Ectodermal cell (in vitro differentiated cells): ENCODE measurements at regions not wholly inside any gene's neighbourhood (a gene's known extent, or its start where the extent isn't known, plus 50 kb on each side); places are given as distances from the start of the nearest gene placed in this dataset.

Experiments
- H3K27ac ChIP-seq: 2 replicates; pipeline ENCODE4 v1.7.0; 2013; ENCODE audit warnings: mild to moderate bottlenecking, low read depth, low read length; ENCODE audit not compliant: insufficient read depth, poor library complexity, severe bottlenecking
- H3K27me3 ChIP-seq: 2 replicates; pipeline ENCODE4 v1.7.0; 2013; ENCODE audit warnings: mild to moderate bottlenecking, low read length; ENCODE audit not compliant: insufficient read depth, control insufficient read depth, poor library complexity, severe bottlenecking
- H3K36me3 ChIP-seq: one replicate; pipeline ENCODE4 v1.7.0; 2013; ENCODE audit warnings: low read length; ENCODE audit not compliant: control insufficient read depth, insufficient read depth
- H3K4me1 ChIP-seq: one replicate; pipeline ENCODE4 v1.7.0; 2013; ENCODE audit warnings: low read length; ENCODE audit not compliant: control insufficient read depth, insufficient read depth
- H3K4me3 ChIP-seq: 2 replicates; pipeline ENCODE4 v1.7.0; 2013; ENCODE audit warnings: low read depth, low read length, control low read depth; ENCODE audit not compliant: insufficient read depth
- H3K9me3 ChIP-seq: 2 replicates; pipeline ENCODE4 v1.7.0; 2013; ENCODE audit warnings: mild to moderate bottlenecking, low read length, moderate library complexity; ENCODE audit not compliant: control insufficient read depth
- WGBS, 2 experiments: methylation state at CpG; one replicate each; pipeline ENCODE4 v1.1.7; 2013; ENCODE audit warnings: missing lambda C conversion rate in 2 of 2; 5-methylcytosine and 5-hydroxymethylcytosine counted together

GRCh38 chr7:125636320-125636962, 706.8 kb upstream of the POT1 start:
- no peaks in the 10 kb centered on the region for H3K27me3 ChIP-seq
- H3K36me3 ChIP-seq = no peaks in the 10 kb centered on the region
- H3K27ac ChIP-seq = no peak overlapping the region
- no peaks in the 10 kb centered on the region for H3K9me3 ChIP-seq
- no peaks in the 10 kb centered on the region for H3K4me1 ChIP-seq
- no peak overlapping the region for H3K4me3 ChIP-seq

- WGBS, 2 experiments = 91% methylated on average over 2 of the region's 2 CpGs
- no peak overlapping the region for H3K27ac ChIP-seq
- no peaks in the 10 kb centered on the region for H3K36me3 ChIP-seq
- no peak overlapping the region for H3K4me3 ChIP-seq
- no peaks in the 10 kb centered on the region for H3K27me3 ChIP-seq
- H3K9me3 ChIP-seq = no peaks in the 10 kb centered on the region
- H3K4me1 ChIP-seq = no peaks in the 10 kb centered on the region
These were observed 688.9 kb upstream of the POT1 start for GRCh38 chr7:125618516-125618915.

GRCh38 chr7:125611582-125611981, 682.0 kb upstream of the POT1 start:
- Histone ChIP-seq H3K9me3 (no peaks in the 10 kb centered on the region), H3K27ac (no peak overlapping the region), H3K4me3 (no peak overlapping the region), H3K36me3 (no peaks in the 10 kb centered on the region), H3K27me3 (no peaks in the 10 kb centered on the region), H3K4me1 (no peaks in the 10 kb centered on the region)

- no peaks in the 10 kb centered on the region for H3K36me3 ChIP-seq
- no peak overlapping the region for H3K4me3 ChIP-seq
- no peaks in the 10 kb centered on the region for H3K9me3 ChIP-seq
- H3K4me1 ChIP-seq = no peaks in the 10 kb centered on the region
- H3K27me3 ChIP-seq = no peaks in the 10 kb centered on the region
- WGBS, 2 experiments = 82 to 87% methylated on average over 3 of the region's 3 CpGs
- H3K27ac ChIP-seq = no peak overlapping the region
These were observed 677.0 kb upstream of the POT1 start for GRCh38 chr7:125606671-125607070.

- Histone ChIP-seq H3K4me3 (no peak overlapping the region), H3K27me3 (no peaks in the 10 kb centered on the region), H3K9me3 (no peaks in the 10 kb centered on the region), H3K27ac (no peak overlapping the region), H3K4me1 (no peaks in the 10 kb centered on the region), H3K36me3 (no peaks in the 10 kb centered on the region)
- 94% methylated on average over 2 of the region's 2 CpGs; no CpG with 5 or more reads in 1 of the 2 experiments for WGBS, 2 experiments
These were observed 675.6 kb upstream of the POT1 start for GRCh38 chr7:125605241-125605640.

GRCh38 chr7:125602441-125602840, 672.8 kb upstream of the POT1 start:
- no peak overlapping the region for H3K4me3 ChIP-seq
- H3K27ac ChIP-seq = no peak overlapping the region
- WGBS, 2 experiments = 80% methylated on average over 1 of the region's 1 CpG; no CpG with 5 or more reads in 1 of the 2 experiments
- no peaks in the 10 kb centered on the region for H3K9me3 ChIP-seq
- H3K4me1 ChIP-seq = no peaks in the 10 kb centered on the region
- H3K36me3 ChIP-seq = no peaks in the 10 kb centered on the region
- H3K27me3 ChIP-seq = no peaks in the 10 kb centered on the region

GRCh38 chr7:125599387-125599786, 669.8 kb upstream of the POT1 start:
- H3K4me1 ChIP-seq = no peaks in the 10 kb centered on the region
- H3K4me3 ChIP-seq = no peak overlapping the region
- H3K9me3 ChIP-seq = no peaks in the 10 kb centered on the region
- H3K36me3 ChIP-seq = no peaks in the 10 kb centered on the region
- WGBS, 2 experiments = 95% methylated on average over 3 of the region's 3 CpGs
- no peak overlapping the region for H3K27ac ChIP-seq
- no peaks in the 10 kb centered on the region for H3K27me3 ChIP-seq

- Histone ChIP-seq H3K4me3 (no peak overlapping the region), H3K27me3 (no peaks in the 10 kb centered on the region), H3K27ac (no peak overlapping the region), H3K9me3 (no peaks in the 10 kb centered on the region), H3K36me3 (no peaks in the 10 kb centered on the region), H3K4me1 (no peaks in the 10 kb centered on the region)
- WGBS, 2 experiments = 91 to 93% methylated on average over 5 of the region's 6 CpGs
These were observed 662.7 kb upstream of the POT1 start for GRCh38 chr7:125592331-125592730.

GRCh38 chr7:125573126-125573525, 643.5 kb upstream of the POT1 start:
- no peaks in the 10 kb centered on the region for H3K36me3 ChIP-seq
- no peak overlapping the region for H3K27ac ChIP-seq
- H3K9me3 ChIP-seq = no peaks in the 10 kb centered on the region
- 89 to 96% methylated on average over 2 to 3 of the region's 4 CpGs for WGBS, 2 experiments
- H3K27me3 ChIP-seq = no peaks in the 10 kb centered on the region
- H3K4me3 ChIP-seq = no peak overlapping the region
- no peaks in the 10 kb centered on the region for H3K4me1 ChIP-seq

GRCh38 chr7:125572414-125572813, 642.8 kb upstream of the POT1 start:
- no peaks in the 10 kb centered on the region for H3K27me3 ChIP-seq
- no peaks in the 10 kb centered on the region for H3K9me3 ChIP-seq
- 80 to 88% methylated on average over 1 of the region's 1 CpG for WGBS, 2 experiments
- no peaks in the 10 kb centered on the region for H3K36me3 ChIP-seq
- no peaks in the 10 kb centered on the region for H3K4me1 ChIP-seq
- no peak overlapping the region for H3K27ac ChIP-seq
- no peak overlapping the region for H3K4me3 ChIP-seq

- Histone ChIP-seq H3K4me1 (no peaks in the 10 kb centered on the region), H3K27me3 (no peaks in the 10 kb centered on the region), H3K36me3 (no peaks in the 10 kb centered on the region), H3K9me3 (no peaks in the 10 kb centered on the region), H3K27ac (no peak overlapping the region), H3K4me3 (no peak overlapping the region)
- WGBS, 2 experiments = 90 to 94% methylated on average over 4 of the region's 4 CpGs
These were observed 639.2 kb upstream of the POT1 start for GRCh38 chr7:125568799-125569198.
